SK-N-SH treated with all-trans-retinoic acid at 6 μM for 48 hours (cell line): ENCODE measurements at regions not wholly inside any gene's neighbourhood (a gene's known extent, or its start where the extent isn't known, plus 50 kb on each side); places are given as distances from the start of the nearest gene placed in this dataset.

Source experiments
- RARB ChIP-seq: fragments of 250-450 bp; sonication (Bioruptor Pico); IDR thresholded peaks from 2 replicates; pipeline ENCODE4 v1.8.0; 2021; ENCODE audit warnings: mild to moderate bottlenecking, moderate library complexity
- ZNF565 ChIP-seq: fragments of 450-650 bp; formaldehyde crosslinking; conservative IDR thresholded peaks from 2 replicates; pipeline ENCODE4 v1.5.0; 2020; ENCODE audit warnings: low read depth, mild to moderate bottlenecking, moderate library complexity
- ZNF8 ChIP-seq: fragments of 450-650 bp; formaldehyde crosslinking; IDR thresholded peaks from 2 replicates; pipeline ENCODE4 v1.5.0; 2020; ENCODE audit warnings: mild to moderate bottlenecking, moderate library complexity

- TF ChIP-seq ZNF565 (CRISPR knock-in tag) (no peak), RARB (CRISPR knock-in tag) (no peak), ZNF8 (no peak)
Observed at GRCh38 chrX:45400027-45400779, 199.5 kb upstream of the DIPK2B start.
